B cell (primary cell): ENCODE measurements at regions not wholly inside any gene's neighbourhood (a gene's known extent, or its start where the extent isn't known, plus 50 kb on each side); places are given as distances from the start of the nearest gene placed in this dataset.

Experiments
- EZH2 ChIP-seq: IDR thresholded peaks from 2 replicates; pipeline ENCODE4 v1.6.1; 2012; ENCODE audit warnings: borderline replicate concordance, low read depth, mild to moderate bottlenecking, moderate library complexity, low read length; ENCODE audit not compliant: insufficient read depth, poor library complexity, severe bottlenecking
- TF ChIP-seq, protein P1 (sequence below): fragments of 200-600 bp; IDR thresholded peaks from one replicate; pipeline ENCODE4 v1.8.0; 2022; ENCODE audit warnings: antibody characterized with exemption, mild to moderate bottlenecking

DNA sequence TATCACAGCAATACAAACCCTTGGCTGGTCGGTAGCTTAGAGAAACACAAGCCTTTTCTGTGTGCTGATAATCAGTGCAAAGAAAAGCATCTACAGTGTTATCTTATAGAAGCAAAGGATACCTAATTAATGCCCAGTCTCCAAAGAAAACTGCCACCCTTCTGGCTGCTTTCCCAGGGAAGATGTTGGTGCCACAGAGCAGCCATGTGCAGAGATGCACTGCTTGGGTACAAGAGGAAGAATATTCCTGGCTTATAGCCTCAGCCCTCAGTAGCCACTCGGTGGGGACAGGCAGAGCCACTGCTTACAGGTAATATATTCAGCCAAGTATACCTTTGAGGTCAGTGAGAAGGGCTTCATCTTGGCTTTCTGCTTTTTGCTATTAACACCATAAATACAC lies 185.3 kb downstream of the PCSK1 start:
- TF ChIP-seq, protein P1, sequence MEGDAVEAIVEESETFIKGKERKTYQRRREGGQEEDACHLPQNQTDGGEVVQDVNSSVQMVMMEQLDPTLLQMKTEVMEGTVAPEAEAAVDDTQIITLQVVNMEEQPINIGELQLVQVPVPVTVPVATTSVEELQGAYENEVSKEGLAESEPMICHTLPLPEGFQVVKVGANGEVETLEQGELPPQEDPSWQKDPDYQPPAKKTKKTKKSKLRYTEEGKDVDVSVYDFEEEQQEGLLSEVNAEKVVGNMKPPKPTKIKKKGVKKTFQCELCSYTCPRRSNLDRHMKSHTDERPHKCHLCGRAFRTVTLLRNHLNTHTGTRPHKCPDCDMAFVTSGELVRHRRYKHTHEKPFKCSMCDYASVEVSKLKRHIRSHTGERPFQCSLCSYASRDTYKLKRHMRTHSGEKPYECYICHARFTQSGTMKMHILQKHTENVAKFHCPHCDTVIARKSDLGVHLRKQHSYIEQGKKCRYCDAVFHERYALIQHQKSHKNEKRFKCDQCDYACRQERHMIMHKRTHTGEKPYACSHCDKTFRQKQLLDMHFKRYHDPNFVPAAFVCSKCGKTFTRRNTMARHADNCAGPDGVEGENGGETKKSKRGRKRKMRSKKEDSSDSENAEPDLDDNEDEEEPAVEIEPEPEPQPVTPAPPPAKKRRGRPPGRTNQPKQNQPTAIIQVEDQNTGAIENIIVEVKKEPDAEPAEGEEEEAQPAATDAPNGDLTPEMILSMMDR: no peak
- no peak for TF ChIP-seq EZH2
